Astrocyte of the cerebellum (primary cell): ENCODE measurements at regions not wholly inside any gene's neighbourhood (a gene's known extent, or its start where the extent isn't known, plus 50 kb on each side); places are given as distances from the start of the nearest gene placed in this dataset.
A peak's percentile ranks its signal among the peaks of the same experiment; 100 is the strongest.

Source experiments
- DNase-seq: peaks from one replicate; pipeline ENCODE4 v3.0.0-alpha.2; 2011; ENCODE audit warnings: low read depth
- H3K4me3 ChIP-seq: 2 replicates; pipeline ENCODE4 v1.5.1; 2011; ENCODE audit warnings: mild to moderate bottlenecking, low read depth, low read length, moderate library complexity
- CTCF ChIP-seq: IDR thresholded peaks from 2 replicates; pipeline ENCODE4 v1.5.1; 2012; ENCODE audit warnings: low read length, low read depth, moderate library complexity, mild to moderate bottlenecking; ENCODE audit errors: missing control alignments
- in situ Hi-C: cut with HindIII; loops from 2 replicates; pipeline ENCODE4 v1.10.0; 2017; ENCODE audit warnings: low sequenced_read_pairs

GRCh38 chr7:28267012-28267411, 86.4 kb upstream of the JAZF1 start:
- no peak for DNase-seq
- in situ Hi-C loops, result no loop called here
- no peak for TF ChIP-seq CTCF
- no peak overlapping the region for H3K4me3 ChIP-seq

- TF ChIP-seq CTCF, result no peak
- H3K4me3 ChIP-seq, result no peak overlapping the region
- no peak for DNase-seq
- in situ Hi-C loops, result no loop called here
These were observed 89.2 kb upstream of the JAZF1 start for GRCh38 chr7:28269700-28270361.

- in situ Hi-C loops, result no loop called here
- DNase-seq, result no peak
- TF ChIP-seq CTCF, result no peak
- H3K4me3 ChIP-seq, result no peak overlapping the region
These were observed 89.9 kb upstream of the JAZF1 start for GRCh38 chr7:28270536-28270935.

- in situ Hi-C loops, result no loop called here
- H3K4me3 ChIP-seq, result no peak overlapping the region
- peak; percentile 86 for TF ChIP-seq CTCF
- DNase-seq, result peak; percentile 36
These were observed 91.9 kb upstream of the JAZF1 start for GRCh38 chr7:28272461-28272877.

GRCh38 chr7:28276298-28276697, 95.7 kb upstream of the JAZF1 start:
- H3K4me3 ChIP-seq, result no peak overlapping the region
- in situ Hi-C loops, result no loop called here
- no peak for DNase-seq
- TF ChIP-seq CTCF, result no peak

- in situ Hi-C loops, result no loop called here
- TF ChIP-seq CTCF, result no peak
- no peak for DNase-seq
- H3K4me3 ChIP-seq, result no peak overlapping the region
These were observed 96.8 kb upstream of the JAZF1 start for GRCh38 chr7:28277364-28277763.

- DNase-seq, result no peak
- in situ Hi-C loops, result no loop called here
- H3K4me3 ChIP-seq, result no peak overlapping the region
- TF ChIP-seq CTCF, result no peak
These were observed 97.4 kb upstream of the JAZF1 start for GRCh38 chr7:28277958-28278357.
